Gastrocnemius medialis (tissue), 4 donors: ENCODE measurements at regions not wholly inside any gene's neighbourhood (a gene's known extent, or its start where the extent isn't known, plus 50 kb on each side); places are given as distances from the start of the nearest gene placed in this dataset.

Experiments
- POLR2A ChIP-seq, 2 donors: fragments of 450-650 bp; IDR thresholded peaks; one replicate each; pipeline ENCODE4 v1.6.1; 2017; ENCODE audit warnings: antibody characterized with exemption in 2 of 2, mild to moderate bottlenecking in 2 of 2, moderate library complexity in 2 of 2
- TF ChIP-seq, protein P1 (sequence below), 5 experiments: fragments of 450-650 bp in 3 of 5; fragments of 200-600 bp in 2 of 5; sonication (generic) in 2 of 5; IDR thresholded peaks in 4 of 5; conservative IDR thresholded peaks in 1 of 5; 1 replicate in 4 of 5; 2 replicates in 1 of 5; pipeline ENCODE4 v1.5.1; 2016 to 2019; ENCODE audit warnings: antibody characterized with exemption in 5 of 5, mild to moderate bottlenecking in 3 of 5, moderate library complexity in 3 of 5

DNA sequence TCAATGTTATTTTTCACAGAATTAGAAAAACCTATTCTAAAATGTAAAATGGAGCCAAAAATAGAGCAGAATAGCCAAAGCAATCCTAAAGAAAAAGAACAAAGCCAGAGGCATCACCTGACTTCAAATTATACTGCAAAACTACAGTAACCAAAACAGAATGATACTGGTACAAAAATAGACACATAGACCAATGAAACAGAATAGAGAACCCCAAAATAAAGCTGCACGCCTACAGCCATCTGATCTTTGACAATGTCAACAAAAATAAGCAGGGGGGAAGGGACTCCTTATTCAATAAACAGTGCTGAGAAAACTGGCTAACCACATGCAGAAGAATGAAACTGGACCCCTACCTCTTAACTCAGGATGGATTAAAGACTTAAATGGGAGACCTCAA is 65.8 kb upstream of the PDE4D start:
- TF ChIP-seq, protein P1, sequence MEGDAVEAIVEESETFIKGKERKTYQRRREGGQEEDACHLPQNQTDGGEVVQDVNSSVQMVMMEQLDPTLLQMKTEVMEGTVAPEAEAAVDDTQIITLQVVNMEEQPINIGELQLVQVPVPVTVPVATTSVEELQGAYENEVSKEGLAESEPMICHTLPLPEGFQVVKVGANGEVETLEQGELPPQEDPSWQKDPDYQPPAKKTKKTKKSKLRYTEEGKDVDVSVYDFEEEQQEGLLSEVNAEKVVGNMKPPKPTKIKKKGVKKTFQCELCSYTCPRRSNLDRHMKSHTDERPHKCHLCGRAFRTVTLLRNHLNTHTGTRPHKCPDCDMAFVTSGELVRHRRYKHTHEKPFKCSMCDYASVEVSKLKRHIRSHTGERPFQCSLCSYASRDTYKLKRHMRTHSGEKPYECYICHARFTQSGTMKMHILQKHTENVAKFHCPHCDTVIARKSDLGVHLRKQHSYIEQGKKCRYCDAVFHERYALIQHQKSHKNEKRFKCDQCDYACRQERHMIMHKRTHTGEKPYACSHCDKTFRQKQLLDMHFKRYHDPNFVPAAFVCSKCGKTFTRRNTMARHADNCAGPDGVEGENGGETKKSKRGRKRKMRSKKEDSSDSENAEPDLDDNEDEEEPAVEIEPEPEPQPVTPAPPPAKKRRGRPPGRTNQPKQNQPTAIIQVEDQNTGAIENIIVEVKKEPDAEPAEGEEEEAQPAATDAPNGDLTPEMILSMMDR (IDR thresholded peaks at IDR 0.05 in 4 of 5, conservative IDR thresholded peaks at IDR 0.05 in 1 of 5), result no peak
- no peak for TF ChIP-seq POLR2A (IDR thresholded peaks at IDR 0.05)
